ENCODE measurements at regions not wholly inside any gene's neighbourhood (a gene's known extent, or its start where the extent isn't known, plus 50 kb on each side); places are given as distances from the start of the nearest gene placed in this dataset.

GRCh38 chr4:8727546-8728510 lies 135.3 kb downstream of the CPZ start:
- Histone ChIP-seq H3K4me1 (replicated peaks in 1 of 4; ENCODE audit: control insufficient read depth in 3 of 4, insufficient read depth in 4 of 4, low read length in 3 of 4) (peaks cover 0 to 3% (median 0%) of the 10 kb centered on the region in 4 experiments; a peak in 4 of 7 replicates), H2AK5ac (ENCODE audit: low read depth, low read length) (no peak overlapping the region), H2BK15ac (ENCODE audit: low read length) (no peak overlapping the region), H4K5ac (ENCODE audit: insufficient read length, low read depth, low read length) (no peak overlapping the region), H4K8ac (ENCODE audit: extremely low read depth, insufficient read depth, low read length) (no peak overlapping the region), H3K23me2 (ENCODE audit: low read depth, low read length) (no peaks in the 10 kb centered on the region), H3K18ac (ENCODE audit: extremely low read depth, low read length) (no peak overlapping the region), H3K4me3 (ENCODE audit: extremely low read depth in 1 of 4, insufficient read depth in 2 of 4, low read depth in 3 of 4, low read length in 4 of 4) (no peak overlapping the region), H2BK120ac (replicated peaks; ENCODE audit: low read depth, low read length) (no peak overlapping the region), H2BK20ac (ENCODE audit: low read length) (no peak overlapping the region), H2AFZ (ENCODE audit: low read length) (no peak overlapping the region), H3K27ac (ENCODE audit: low read depth, low read length) (no peak overlapping the region), H3K79me1 (ENCODE audit: low read depth, low read length) (no peaks in the 10 kb centered on the region), H2BK5ac (ENCODE audit: low read depth, low read length) (no peak overlapping the region), H4K20me1 (replicated peaks in 1 of 2; ENCODE audit: control insufficient read depth in 1 of 2, insufficient read depth in 2 of 2, low read length in 2 of 2) (no peaks in the 10 kb centered on the region), H3K79me2 (ENCODE audit: control insufficient read depth in 1 of 2, insufficient read depth in 2 of 2, low read length in 2 of 2) (no peaks in the 10 kb centered on the region), H3K9me3 (ENCODE audit: insufficient read depth in 2 of 2, low read depth in 1 of 2, low read length in 1 of 2) (peaks cover 0 to 7% of the 10 kb centered on the region in 2 experiments; a peak in 1 of 4 replicates), H3K36me3 (ENCODE audit: control insufficient read depth in 2 of 4, insufficient read depth in 4 of 4, low read length in 3 of 4) (no peaks in the 10 kb centered on the region), H3K27me3 (replicated peaks in 1 of 4; ENCODE audit: control insufficient read depth in 3 of 4, extremely low read depth in 1 of 4, insufficient read depth in 3 of 4, low read length in 3 of 4) (no peaks in the 10 kb centered on the region), H3K56ac (replicated peaks; ENCODE audit: insufficient read length, low read depth, low read length) (no peak overlapping the region), H3K23ac (ENCODE audit: insufficient read length) (no peak overlapping the region), H3K9ac (replicated peaks in 1 of 4; ENCODE audit: extremely low read depth in 1 of 4, low read depth in 3 of 4, low read length in 3 of 4) (no peak overlapping the region), H3K4ac (replicated peaks; ENCODE audit: insufficient read length, low read depth, low read length) (no peak overlapping the region), H4K91ac (replicated peaks; ENCODE audit: insufficient read length, low read length) (no peak overlapping the region), H2BK12ac (ENCODE audit: low read depth, low read length) (no peak overlapping the region), H3K14ac (ENCODE audit: insufficient read length) (no peak overlapping the region), H3K4me2 (ENCODE audit: insufficient read depth in 1 of 2, low read depth in 2 of 2, low read length in 2 of 2) (no peak overlapping the region)
- no peak for FAIRE-seq
- POLR2A ChIA-PET (ENCODE audit: partially characterized antibody) = no interaction called here
- WGBS, 2 experiments (ENCODE audit: extremely low coverage in 1 of 2, insufficient coverage in 1 of 2, insufficient read length in 1 of 2, insufficient replicate concordance in 2 of 2, low coverage in 1 of 2, low lambda C conversion rate in 2 of 2, missing lambda C conversion rate in 1 of 2) = 88% methylated on average over 16 of the region's 16 CpGs; no CpG with 5 or more reads in 1 of the 2 experiments
- DNase-seq (ENCODE audit: low read depth in 1 of 2, low spot score in 2 of 2) = peak in 1 of 2 experiments; percentile 41
- CTCF ChIA-PET (ENCODE audit: partially characterized antibody) = interaction anchor here (1.3 to 2.0 kb wide), 2 partner anchors 10 to 190 kb away, joined by 3 to 8 read pairs; no protein-coding TSS in a partner anchor

All from H1 (cell line).